ENCODE measurements at regions not wholly inside any gene's neighbourhood (a gene's known extent, or its start where the extent isn't known, plus 50 kb on each side); places are given as distances from the start of the nearest gene placed in this dataset.
"Not testable (repeated sequence)": the region's sequence is repeated elsewhere in the genome, so short reads cannot be mapped to it uniquely, and the experiment has no call there.

- no peak overlapping the region for H3K4me3 ChIP-seq
- no peak overlapping the region for H3K27ac ChIP-seq (ENCODE audit: low read depth in 1 of 2, low read length in 1 of 2)
- peaks cover 0 to 3% (median 0%) of the 10 kb centered on the region in 4 donors for H3K9me3 ChIP-seq (ENCODE audit: control insufficient read depth in 4 of 4, insufficient read depth in 3 of 4, low read length in 3 of 4)
- no peaks in the 10 kb centered on the region for H3K27me3 ChIP-seq (ENCODE audit: control insufficient read depth in 3 of 3, insufficient read depth in 3 of 3, low read length in 2 of 3)
- ATAC-seq (ENCODE audit: insufficient read depth, low FRiP score) = no peak
- peaks cover 0 to 2% (median 0%) of the 10 kb centered on the region in 5 donors for H3K4me1 ChIP-seq (ENCODE audit: control insufficient read depth in 5 of 5, insufficient read depth in 5 of 5, low read length in 5 of 5)
- 93 to 96% methylated on average over 15 of the region's 15 CpGs for WGBS, 2 donors
- H3K36me3 ChIP-seq (ENCODE audit: control insufficient read depth in 4 of 4, insufficient read depth in 4 of 4, low read length in 4 of 4) = no peaks in the 10 kb centered on the region
- no peak overlapping the region for H3K9ac ChIP-seq (ENCODE audit: insufficient read depth in 1 of 2, low read length in 2 of 2)
- TF ChIP-seq, protein P1, sequence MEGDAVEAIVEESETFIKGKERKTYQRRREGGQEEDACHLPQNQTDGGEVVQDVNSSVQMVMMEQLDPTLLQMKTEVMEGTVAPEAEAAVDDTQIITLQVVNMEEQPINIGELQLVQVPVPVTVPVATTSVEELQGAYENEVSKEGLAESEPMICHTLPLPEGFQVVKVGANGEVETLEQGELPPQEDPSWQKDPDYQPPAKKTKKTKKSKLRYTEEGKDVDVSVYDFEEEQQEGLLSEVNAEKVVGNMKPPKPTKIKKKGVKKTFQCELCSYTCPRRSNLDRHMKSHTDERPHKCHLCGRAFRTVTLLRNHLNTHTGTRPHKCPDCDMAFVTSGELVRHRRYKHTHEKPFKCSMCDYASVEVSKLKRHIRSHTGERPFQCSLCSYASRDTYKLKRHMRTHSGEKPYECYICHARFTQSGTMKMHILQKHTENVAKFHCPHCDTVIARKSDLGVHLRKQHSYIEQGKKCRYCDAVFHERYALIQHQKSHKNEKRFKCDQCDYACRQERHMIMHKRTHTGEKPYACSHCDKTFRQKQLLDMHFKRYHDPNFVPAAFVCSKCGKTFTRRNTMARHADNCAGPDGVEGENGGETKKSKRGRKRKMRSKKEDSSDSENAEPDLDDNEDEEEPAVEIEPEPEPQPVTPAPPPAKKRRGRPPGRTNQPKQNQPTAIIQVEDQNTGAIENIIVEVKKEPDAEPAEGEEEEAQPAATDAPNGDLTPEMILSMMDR (IDR thresholded peaks at IDR 0.05; ENCODE audit: control extremely low read depth, extremely low read depth) = no peak
- no peak for DNase-seq
Observed at GRCh38 chr12:74264692-74265091, 272.9 kb upstream of the ATXN7L3B start.

DNA sequence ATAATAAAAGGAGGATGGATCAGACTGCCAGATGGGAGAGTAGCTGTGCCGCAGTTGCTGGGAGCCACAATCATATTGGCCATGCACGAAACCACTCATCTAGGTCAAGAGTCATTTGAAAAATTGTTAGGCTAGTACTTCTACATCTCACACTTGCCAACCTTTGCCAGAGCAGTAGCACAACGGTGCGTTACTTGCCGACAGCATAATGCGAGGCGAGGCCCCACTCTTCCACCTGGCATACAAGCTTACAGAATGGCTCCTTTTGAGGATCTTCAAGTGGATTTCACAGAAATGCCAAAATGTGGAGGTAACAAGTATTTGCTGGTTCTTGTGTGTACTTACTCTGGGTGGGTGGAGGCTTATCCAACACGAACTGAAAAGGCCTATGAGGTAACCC lies 268.3 kb upstream of the ATXN7L3B start:
- H3K9me3 ChIP-seq (ENCODE audit: control insufficient read depth in 4 of 4, insufficient read depth in 3 of 4, low read length in 3 of 4); H3K4me1 ChIP-seq (ENCODE audit: control insufficient read depth in 5 of 5, insufficient read depth in 5 of 5, low read length in 5 of 5); H3K27me3 ChIP-seq (ENCODE audit: control insufficient read depth in 3 of 3, insufficient read depth in 3 of 3, low read length in 2 of 3); H3K36me3 ChIP-seq (ENCODE audit: control insufficient read depth in 4 of 4, insufficient read depth in 4 of 4, low read length in 4 of 4); H3K4me3 ChIP-seq; H3K27ac ChIP-seq (ENCODE audit: low read depth in 1 of 2, low read length in 1 of 2); ATAC-seq (ENCODE audit: insufficient read depth, low FRiP score); H3K9ac ChIP-seq (ENCODE audit: insufficient read depth in 1 of 2, low read length in 2 of 2): not testable (repeated sequence)
- WGBS, 2 donors = 73 to 89% methylated on average over 8 of the region's 8 CpGs
- DNase-seq = peak in 1 of 3 donors; percentile 6

GRCh38 chr12:74280156-74280655 lies 257.4 kb upstream of the ATXN7L3B start:
- H3K9ac ChIP-seq (ENCODE audit: insufficient read depth in 1 of 2, low read length in 2 of 2) = no peak overlapping the region

GRCh38 chr12:74281401-74282180 lies 256.0 kb upstream of the ATXN7L3B start:
- not testable (repeated sequence) for H3K36me3 ChIP-seq (ENCODE audit: control insufficient read depth in 4 of 4, insufficient read depth in 4 of 4, low read length in 4 of 4); H3K4me1 ChIP-seq (ENCODE audit: control insufficient read depth in 5 of 5, insufficient read depth in 5 of 5, low read length in 5 of 5); DNase-seq; H3K4me3 ChIP-seq; H3K9ac ChIP-seq (ENCODE audit: insufficient read depth in 1 of 2, low read length in 2 of 2); H3K27me3 ChIP-seq (ENCODE audit: control insufficient read depth in 3 of 3, insufficient read depth in 3 of 3, low read length in 2 of 3); ATAC-seq (ENCODE audit: insufficient read depth, low FRiP score); H3K27ac ChIP-seq (ENCODE audit: low read depth in 1 of 2, low read length in 1 of 2)
- peaks cover 0 to 10% (median 7%) of the 10 kb centered on the region in 4 donors for H3K9me3 ChIP-seq (ENCODE audit: control insufficient read depth in 4 of 4, insufficient read depth in 3 of 4, low read length in 3 of 4)
- 89 to 97% methylated on average over 2 of the region's 2 CpGs for WGBS, 2 donors

More at GRCh38 chr12:74280156-74280655, 257.4 kb upstream of the ATXN7L3B start:
- WGBS, 2 donors = 91 to 92% methylated on average over 5 of the region's 5 CpGs
- ATAC-seq (ENCODE audit: insufficient read depth, low FRiP score) = no peak
- no peak for DNase-seq
- H3K36me3 ChIP-seq (ENCODE audit: control insufficient read depth in 4 of 4, insufficient read depth in 4 of 4, low read length in 4 of 4) = no peaks in the 10 kb centered on the region
- no peak overlapping the region for H3K27ac ChIP-seq (ENCODE audit: low read depth in 1 of 2, low read length in 1 of 2)
- no peaks in the 10 kb centered on the region for H3K27me3 ChIP-seq (ENCODE audit: control insufficient read depth in 3 of 3, insufficient read depth in 3 of 3, low read length in 2 of 3)
- H3K9me3 ChIP-seq (ENCODE audit: control insufficient read depth in 4 of 4, insufficient read depth in 3 of 4, low read length in 3 of 4) = peaks cover 0 to 10% (median 7%) of the 10 kb centered on the region in 4 donors
- no peak overlapping the region for H3K4me3 ChIP-seq
- TF ChIP-seq, protein P1 (IDR thresholded peaks at IDR 0.05; ENCODE audit: control extremely low read depth, extremely low read depth) = no peak
- H3K4me1 ChIP-seq (ENCODE audit: control insufficient read depth in 5 of 5, insufficient read depth in 5 of 5, low read length in 5 of 5) = no peaks in the 10 kb centered on the region
